ENCODE measurements at regions not wholly inside any gene's neighbourhood (a gene's known extent, or its start where the extent isn't known, plus 50 kb on each side); places are given as distances from the start of the nearest gene placed in this dataset.

DNA sequence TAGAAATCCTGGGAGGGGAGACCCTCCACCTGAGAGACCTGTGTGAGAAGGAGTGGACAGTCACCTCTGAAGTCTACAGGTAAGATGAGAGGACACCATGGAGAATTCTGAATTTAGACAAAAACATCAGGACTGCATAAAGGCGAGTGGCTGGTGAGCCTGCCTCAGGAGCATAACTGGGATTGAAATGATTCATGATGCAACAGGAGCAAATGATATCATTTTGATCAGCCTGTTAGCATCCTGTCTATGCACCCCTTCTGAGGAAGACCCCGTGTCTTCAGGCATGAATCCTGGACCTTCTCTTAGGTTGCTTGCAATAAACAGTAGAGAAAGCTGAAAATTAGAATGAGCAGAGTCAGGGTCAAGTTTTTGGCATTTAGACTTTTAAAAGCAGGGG lies 245.8 kb downstream of the ETAA1 start:
- DNase-seq (ENCODE audit: low spot score) (no peak), ATAC-seq (no peak)
- intact Hi-C loops (cut with DNase I), result no loop called here

DNA sequence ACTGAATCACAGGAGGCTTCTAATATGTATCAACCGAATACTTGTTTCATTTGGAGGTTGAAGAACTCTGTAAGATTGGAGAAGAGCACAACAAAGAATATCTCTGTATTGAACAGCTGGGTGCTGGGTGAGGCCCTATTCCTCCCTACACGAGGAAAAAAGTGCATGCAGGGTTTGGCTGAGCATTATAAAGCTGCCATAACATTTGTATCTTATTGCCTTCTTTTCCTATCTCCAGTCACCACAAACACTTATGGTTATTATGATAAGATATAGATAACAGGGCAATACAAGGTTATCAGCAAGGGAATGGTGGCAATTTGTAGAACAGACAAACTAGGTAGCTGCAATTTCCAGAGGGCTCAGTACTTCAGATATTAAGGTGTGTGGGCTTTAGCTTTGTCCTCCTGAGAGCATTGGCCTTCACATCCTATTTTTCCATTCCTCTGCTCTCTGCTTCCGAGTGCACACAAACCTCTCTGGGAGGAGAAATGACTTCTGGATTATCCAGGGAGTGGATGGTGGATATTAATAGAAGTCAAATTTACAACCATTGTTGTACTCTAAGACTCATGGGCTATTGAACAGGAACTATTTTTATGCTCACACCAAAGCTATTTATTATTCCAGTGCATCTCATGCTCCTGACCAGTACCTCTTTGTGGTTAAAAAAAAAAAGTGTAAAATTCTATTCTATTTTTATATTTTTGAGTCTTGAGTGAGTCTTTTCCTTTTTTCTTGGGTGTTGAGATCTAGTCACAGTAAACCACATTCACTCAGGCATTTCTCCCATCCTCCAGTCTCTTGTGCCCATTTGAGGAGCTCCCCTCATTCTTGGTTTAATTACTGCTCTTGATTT lies 248.4 kb downstream of the ETAA1 start:
- intact Hi-C loops (cut with DNase I), result no loop called here
- ATAC-seq (no peak), DNase-seq (ENCODE audit: low spot score) (no peak)

DNA sequence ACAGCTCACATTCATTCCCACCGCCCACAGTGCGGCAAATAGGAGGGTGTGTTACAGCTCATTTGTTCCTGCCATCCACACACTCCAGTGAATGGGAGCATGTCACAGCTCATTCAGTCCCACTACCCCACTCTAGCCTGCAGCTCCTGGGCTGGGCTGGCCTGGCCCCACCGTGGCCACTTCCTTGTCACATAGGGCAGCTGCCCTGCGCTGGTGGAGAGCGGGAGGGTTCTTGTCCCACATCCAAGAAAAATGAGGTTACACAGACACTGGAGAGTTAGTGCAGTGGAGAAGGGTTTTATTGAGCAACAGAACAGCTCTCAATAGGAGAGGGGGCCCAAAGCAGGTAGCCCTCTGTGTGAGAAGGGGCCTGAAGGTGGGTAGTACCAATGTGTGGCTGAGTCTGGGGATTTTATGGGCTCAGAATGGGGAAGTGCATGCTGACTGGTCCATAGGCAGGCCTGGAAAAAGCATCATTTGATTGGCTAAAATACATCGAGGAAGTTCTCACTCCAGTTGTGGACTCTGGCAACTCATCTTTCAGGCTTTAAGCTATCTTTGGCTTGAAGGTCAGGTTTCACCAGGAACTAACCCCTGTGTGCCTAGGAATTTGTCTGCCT lies 249.7 kb downstream of the ETAA1 start:
- ATAC-seq (no peak), DNase-seq (ENCODE audit: low spot score) (no peak)
- intact Hi-C loops (cut with DNase I), result no loop called here

DNA sequence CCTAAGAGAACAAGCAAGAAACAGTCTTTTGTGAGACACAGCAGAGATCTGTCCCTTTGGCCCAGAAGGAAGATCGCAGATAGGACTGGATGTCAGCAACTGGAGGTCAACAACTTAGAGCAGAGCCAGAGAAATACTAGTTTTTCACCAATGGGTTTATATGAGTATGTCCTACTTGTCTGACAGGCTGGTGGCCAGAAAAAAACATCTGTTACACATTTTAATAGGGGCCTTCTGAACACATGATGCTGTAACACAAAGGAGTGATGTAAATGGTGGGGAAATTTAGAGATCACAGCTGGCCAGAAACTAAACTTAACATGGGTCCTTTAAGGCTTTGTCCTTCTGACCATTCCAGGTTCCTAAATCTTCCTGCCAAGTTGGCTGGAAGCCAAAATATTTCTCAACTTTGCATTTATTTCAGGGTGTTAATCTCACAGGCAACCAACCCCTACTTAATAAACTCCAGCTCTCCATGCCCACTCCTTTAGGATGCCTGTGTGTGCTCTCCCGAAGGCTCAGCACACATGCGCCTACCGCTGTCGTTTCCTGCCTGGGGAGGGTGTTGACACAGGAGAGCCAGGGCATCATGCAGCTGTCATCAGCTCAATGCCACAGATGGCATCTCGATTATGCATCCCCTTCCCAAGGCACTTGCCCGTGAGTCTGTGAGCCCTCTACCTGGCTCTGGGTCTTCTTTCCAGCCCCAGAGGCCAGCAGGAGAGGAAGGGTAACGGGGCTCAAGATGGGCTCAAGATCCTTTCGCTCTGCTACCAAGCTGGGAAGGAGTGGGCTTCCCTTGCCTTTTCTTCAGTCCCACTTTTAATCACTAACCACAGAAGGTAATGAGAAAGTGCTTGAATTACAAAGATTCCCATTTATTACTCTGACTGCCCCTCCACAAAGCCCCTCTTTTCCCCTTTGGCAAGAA lies 252.5 kb downstream of the ETAA1 start:
- intact Hi-C loops (cut with DNase I), result no loop called here
- ATAC-seq (peak; percentile 94), DNase-seq (ENCODE audit: low spot score) (no peak)

DNA sequence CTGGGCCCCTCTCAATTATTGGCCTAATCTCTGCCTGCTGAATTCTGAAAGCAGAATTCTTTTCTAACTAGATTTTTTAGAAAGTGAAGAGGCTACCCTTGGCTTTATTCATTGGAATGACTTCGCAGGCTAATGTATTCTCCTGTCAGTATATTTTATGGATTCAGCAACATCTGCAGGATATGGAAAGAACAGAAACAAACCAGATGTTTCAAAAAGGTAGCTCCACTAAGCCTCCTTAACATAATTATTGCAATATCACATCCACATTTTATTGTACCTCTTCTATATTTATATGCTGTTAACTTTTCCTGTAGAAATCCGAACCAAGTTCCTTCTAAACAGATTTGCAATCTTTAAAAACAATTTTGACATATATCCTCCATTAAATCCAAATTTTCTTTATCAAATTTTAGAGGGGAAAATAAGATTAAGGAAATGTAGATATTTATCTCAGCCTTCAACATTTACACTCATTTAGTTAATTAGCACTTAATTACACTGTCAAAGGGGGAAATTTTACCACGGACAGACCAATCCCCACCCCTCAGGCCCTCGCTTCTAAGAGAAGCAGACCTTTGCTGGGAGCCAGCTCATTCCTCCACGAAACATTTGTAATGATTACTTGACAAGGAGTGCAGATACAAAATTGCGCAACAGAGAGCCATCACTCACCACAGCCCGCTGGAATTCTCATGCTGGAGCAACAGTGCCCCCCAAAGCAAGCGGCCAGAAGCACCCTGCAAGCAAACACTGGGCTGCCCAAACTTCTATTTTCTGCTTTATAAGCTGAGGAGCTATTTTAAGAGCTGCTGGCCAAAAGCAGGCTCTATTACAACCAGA lies 253.4 kb downstream of the ETAA1 start:
- intact Hi-C loops (cut with DNase I), result no loop called here
- ATAC-seq (peak; percentile 94), DNase-seq (ENCODE audit: low spot score) (peak; percentile 80)

DNA sequence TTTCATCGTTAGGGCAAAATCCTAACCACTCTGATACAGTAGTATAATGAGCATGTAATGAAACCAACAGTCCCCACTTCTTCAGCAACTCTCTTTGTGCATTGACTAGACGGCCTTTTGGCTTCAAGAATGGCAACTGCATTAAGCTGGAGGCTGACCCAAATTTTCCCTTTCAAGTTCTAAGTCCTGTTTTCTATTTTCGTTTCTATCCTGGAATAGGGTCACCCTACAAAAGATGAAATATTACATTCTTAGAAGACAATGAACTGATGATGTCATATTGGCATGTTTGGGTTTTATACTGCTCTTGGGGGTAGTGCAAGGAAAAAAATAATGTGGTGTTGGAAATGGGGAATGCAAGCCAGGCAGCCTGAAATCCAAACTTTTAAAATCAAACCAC lies 254.4 kb downstream of the ETAA1 start:
- no peak for DNase-seq (ENCODE audit: low spot score)
- intact Hi-C loops (cut with DNase I), result no loop called here
- ATAC-seq, result no peak

DNA sequence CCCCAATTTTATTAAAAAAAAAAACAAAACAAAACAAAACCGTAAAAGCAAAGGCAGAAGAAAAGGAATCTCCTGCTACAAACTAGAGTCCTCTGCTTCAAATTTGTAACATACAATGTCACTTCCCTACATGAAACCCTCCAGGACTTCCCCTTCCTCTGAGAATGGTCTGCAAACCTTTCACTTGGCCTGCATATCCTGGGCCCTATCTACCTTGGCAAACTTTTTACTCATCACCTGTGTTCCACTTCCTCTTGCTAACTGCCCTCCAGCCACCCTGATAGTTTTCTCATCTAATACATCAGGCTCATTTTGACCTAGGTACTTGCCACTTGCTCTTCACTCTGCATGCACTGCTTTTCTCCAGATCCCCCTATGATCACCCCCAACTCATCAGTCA lies 255.5 kb downstream of the ETAA1 start:
- intact Hi-C loops (cut with DNase I), result no loop called here
- ATAC-seq (no peak), DNase-seq (ENCODE audit: low spot score) (no peak)

DNA sequence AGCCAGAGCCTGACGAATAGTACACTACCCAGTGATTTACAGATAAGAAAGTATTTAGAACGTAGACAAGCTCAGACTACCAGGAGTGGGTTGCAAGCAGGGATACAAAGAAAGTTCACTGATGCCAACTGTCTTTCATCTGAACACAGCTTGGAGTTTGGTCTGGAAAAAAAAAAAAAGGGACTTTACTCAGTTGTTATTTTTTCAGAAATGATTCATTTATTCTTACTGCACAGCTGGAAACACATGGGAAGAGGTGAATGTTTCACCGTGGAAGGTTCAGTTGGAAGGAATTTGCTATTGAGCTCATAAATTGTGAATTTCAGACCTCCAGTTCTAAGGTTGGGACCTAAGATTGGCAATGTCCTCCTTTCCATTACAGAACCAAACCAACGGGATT lies 259.7 kb downstream of the ETAA1 start:
- no peak for ATAC-seq
- DNase-seq (ENCODE audit: low spot score), result no peak
- intact Hi-C loops (cut with DNase I), result no loop called here

DNA sequence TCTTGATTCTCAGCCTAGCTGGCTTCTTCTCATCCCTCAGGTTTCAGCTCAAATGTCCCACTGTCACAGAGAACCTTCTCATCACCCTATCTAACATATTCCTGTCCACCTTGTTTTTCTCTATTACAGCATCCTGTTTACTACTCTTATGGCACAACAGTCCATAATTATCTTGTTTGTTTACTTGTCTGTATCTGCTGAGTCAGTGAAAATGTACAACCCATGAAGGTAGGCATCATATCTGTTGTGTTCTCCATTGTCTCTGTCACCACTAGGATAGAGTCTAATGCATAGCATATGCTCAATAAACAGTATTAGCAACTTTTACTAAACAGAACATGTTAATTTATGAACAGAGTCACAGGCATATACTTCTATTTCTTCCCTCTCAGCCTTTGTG lies 261.7 kb downstream of the ETAA1 start:
- ATAC-seq (no peak), DNase-seq (ENCODE audit: low spot score) (no peak)
- intact Hi-C loops (cut with DNase I), result no loop called here

DNA sequence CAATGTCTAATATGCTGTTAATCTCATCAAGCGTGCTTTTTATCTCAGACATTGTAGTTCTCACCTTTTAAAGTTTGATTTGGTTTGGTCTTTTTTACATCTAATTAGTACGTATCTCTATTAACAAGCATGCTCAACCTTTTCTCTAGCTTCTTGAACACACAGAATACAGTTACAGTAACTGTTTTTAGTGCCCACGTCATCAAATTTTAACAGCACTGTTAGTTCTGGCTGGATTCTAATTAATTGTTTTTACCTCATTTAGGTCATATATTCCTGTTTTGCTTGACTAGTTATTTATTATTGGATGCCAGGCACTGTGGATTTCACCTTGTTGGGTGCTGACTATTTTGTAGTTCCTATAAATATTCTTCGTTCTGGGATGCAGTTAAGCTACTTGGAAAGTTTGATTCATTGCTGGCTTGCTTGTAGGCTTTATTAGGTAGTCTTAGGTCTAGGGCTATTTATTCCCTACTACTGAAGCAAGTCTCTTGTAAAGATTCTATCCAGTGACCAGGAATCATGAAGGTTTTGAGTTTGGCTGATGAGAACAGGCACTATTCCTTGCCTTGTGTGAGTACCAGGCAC lies 263.0 kb downstream of the ETAA1 start:
- DNase-seq (ENCODE audit: low spot score), result no peak
- no peak for ATAC-seq
- intact Hi-C loops (cut with DNase I), result no loop called here

DNA sequence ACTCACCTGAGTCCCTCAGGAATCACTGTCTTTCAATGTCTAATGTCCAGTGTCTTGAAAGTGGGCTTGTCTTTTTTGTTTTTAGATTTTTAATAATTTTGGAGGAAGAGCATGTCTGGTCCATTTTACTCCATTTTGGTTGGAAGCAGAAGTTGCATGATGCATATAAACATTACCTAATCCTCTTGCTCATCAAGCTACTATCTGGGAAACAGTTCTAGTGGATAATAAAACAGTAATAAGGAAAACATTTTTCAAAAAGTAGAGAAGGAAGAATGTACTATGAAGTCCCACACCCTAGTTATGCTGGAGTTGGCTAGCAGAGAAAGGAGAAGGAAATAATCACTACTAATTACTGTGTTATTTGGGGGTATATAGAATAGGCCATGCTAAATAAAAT lies 263.7 kb downstream of the ETAA1 start:
- DNase-seq (ENCODE audit: low spot score) (no peak), ATAC-seq (no peak)
- intact Hi-C loops (cut with DNase I), result no loop called here

DNA sequence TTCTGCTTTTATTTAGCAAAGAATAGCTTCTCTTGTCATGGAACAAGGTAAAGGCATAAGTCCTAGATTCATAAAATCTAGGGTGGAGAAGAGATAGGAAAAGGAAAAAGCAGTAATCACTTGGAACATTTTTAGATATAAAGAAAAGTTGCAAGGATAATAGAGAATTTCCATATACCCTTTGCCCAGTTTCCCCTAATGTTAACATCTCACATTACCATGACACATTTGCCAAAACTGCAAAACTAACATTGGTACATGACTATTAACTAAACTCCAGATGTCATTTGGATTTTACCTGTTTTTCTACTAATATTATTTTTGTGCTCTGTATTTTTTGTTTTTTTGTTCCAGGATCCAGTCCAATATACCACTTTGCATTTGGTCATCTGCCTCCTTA lies 265.1 kb downstream of the ETAA1 start:
- no peak for ATAC-seq
- intact Hi-C loops (cut with DNase I), result no loop called here

DNA sequence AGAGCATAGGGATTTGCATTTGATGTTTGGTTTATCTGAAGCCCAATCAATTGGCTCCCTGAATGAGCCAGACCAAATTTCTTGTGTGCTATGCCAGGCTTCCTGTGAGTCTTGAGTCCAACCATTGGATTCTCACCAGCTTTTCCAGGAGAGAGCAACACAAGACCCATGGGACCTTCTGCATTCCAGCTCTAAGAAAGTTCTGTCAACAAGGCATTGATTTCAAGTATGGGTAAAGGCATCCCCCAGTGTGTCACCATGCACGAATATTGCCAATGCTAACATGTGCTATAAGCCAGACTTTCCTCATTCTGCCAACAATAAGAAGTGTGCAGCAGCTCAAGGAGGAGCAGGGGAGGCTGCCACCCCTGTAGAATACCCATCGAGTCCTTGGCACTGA lies 266.6 kb downstream of the ETAA1 start:
- DNase-seq (ENCODE audit: low spot score) (no peak), ATAC-seq (no peak)
- intact Hi-C loops (cut with DNase I), result no loop called here

More for the DNA sequence above, 265.1 kb downstream of the ETAA1 start:
- no peak for DNase-seq (ENCODE audit: low spot score)

DNA sequence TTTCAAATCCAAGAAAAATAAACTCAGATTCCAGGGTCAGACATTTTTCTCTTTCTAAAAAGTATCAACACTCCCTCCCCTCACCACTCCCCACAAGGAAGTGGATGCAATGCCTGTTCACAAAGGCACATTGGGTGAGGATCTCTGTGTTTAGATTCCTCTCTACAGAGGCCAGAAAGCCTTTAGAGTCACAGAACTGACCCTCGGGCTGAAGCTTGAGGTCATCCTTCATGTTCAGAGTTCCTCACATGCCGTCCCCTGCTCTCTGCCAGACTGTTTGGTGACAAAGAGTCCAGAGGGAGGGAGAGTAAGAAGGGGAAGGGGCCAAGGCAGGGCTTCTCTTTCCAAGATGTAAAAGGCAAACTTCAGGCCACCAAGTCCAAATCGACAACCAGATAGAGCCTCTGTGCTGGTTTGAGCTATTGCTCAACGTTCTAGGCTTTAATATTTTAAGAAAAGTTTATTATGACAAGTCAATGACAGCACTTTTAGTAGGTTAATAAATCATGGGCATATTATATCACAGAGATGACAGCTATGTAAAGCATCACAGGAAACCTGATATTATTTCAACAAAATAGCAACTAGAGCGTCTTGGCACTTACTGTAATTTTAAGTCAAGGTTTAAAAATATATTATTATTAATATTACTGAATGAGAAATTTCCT lies 269.4 kb downstream of the ETAA1 start:
- intact Hi-C loops (cut with DNase I), result no loop called here
- no peak for DNase-seq (ENCODE audit: low spot score)
- ATAC-seq, result peak; percentile 55

DNA sequence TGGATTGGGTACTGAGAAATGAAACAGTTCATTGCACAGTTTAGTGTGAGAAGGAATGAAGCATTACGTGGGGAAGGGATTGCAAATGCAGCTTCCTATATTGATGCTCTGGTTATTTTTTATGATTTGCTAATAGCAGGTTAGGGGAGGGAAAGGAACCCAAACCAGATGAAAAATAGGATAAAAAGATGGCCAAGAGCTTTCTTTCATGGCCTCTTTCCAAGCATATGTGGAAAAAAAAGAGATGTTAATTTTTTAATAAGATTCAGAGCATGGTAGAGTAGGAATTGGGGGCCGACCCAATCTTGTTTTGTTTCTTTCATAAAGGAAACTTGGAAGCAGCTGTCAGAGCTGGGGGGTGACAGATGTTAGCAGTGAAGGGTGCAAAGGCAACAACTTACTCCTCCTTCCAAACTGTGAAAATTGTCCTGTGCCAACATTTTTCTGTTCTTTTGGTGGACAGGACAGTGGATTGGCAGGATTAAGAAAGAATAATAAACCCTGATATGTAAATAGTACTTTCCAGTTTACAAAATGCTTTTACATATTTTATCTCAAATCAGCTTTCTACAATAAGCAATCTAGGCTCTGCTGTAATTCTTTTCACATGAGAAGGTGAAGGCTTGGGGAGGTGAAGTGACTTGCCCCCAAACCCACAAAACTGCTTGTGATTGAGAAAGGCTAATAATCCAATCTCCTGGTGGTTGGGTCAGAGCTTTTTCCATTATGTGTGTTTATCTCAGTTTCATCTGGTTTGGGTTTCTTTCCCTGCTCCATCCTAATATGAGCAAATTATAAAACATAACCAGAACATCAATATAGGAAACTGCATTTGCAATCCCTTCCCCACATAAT lies 270.1 kb downstream of the ETAA1 start:
- intact Hi-C loops (cut with DNase I), result no loop called here
- ATAC-seq (no peak), DNase-seq (ENCODE audit: low spot score) (no peak)

DNA sequence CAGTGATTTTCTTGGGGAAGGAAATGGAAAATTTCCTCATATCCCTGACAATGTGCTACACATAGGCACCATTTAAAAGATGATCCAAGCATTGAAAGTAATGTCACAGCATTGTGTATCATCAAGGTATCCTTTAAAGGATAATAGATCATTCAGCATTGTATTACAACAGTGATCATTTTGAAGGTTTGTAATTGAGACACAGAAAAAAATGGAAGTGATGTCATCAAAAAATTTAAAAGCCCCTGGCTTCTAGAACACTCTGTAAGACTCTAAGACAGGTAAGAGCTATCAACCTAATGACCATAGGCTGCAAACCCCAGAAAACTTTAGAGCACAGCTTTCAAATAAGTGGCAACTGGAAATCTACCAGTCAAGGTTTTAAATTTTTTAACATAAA lies 271.4 kb downstream of the ETAA1 start:
- no peak for ATAC-seq
- intact Hi-C loops (cut with DNase I), result no loop called here

DNA sequence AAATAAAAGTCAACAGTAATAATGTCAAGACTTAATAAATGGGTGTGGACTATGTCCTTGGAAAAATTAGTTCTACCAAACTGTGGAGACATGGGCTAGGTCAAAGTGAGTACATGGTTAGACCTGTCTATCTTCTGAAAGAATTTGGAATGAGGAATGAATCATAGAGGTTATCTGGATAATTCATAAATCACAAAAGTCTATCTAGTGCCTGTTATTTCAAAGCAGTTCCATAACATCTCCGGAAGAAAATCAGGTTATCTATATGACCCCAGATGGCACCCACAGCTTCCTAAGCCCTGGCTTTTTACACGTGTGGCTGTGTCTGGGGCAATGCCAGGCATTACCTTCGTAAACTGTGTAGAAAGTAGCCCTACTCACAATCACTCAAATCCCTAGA lies 272.0 kb downstream of the ETAA1 start:
- ATAC-seq, result no peak
- intact Hi-C loops (cut with DNase I), result no loop called here
- DNase-seq (ENCODE audit: low spot score), result no peak

More for the DNA sequence above, 271.4 kb downstream of the ETAA1 start:
- DNase-seq (ENCODE audit: low spot score), result no peak

Data from sciatic nerve (tissue), 2 donors.